ENCODE measurements at regions not wholly inside any gene's neighbourhood (a gene's known extent, or its start where the extent isn't known, plus 50 kb on each side); places are given as distances from the start of the nearest gene placed in this dataset.
"Not testable (repeated sequence)": the region's sequence is repeated elsewhere in the genome, so short reads cannot be mapped to it uniquely, and the experiment has no call there.

- Histone ChIP-seq H3K79me2 (ENCODE audit: control insufficient read depth, low read length) (no peaks in the 10 kb centered on the region), H3K9me2 (replicated peaks; ENCODE audit: control insufficient read depth, low read length) (no peaks in the 10 kb centered on the region), H3K4me3 (ENCODE audit: low read length) (no peak overlapping the region), H3K27me3 (ENCODE audit: control insufficient read depth, low read length) (no peaks in the 10 kb centered on the region), H3F3A (ENCODE audit: control insufficient read depth, insufficient read depth) (no peaks in the 10 kb centered on the region), H3K36me3 (ENCODE audit: control insufficient read depth, low read length) (no peaks in the 10 kb centered on the region), H3K4me1 (ENCODE audit: control insufficient read depth, low read length) (no peaks in the 10 kb centered on the region), H4K20me1 (ENCODE audit: control insufficient read depth, insufficient read depth, low read depth, low read length) (no peaks in the 10 kb centered on the region), H3K4me2 (ENCODE audit: low read length) (no peak overlapping the region), H3K9me3 (ENCODE audit: control insufficient read depth, insufficient read depth, low read length) (no peaks in the 10 kb centered on the region), H3K27ac (ENCODE audit: low read depth, low read length) (no peak overlapping the region)
- TF ChIP-seq EZH2phosphoT487 (IDR thresholded peaks at IDR 0.05; ENCODE audit: borderline replicate concordance, low read length) (no peak), CTCF (IDR thresholded peaks at IDR 0.05; ENCODE audit: low read depth, low read length, poor library complexity, severe bottlenecking) (no peak)
These were observed 123.8 kb downstream of the FAM170A start for GRCh38 chr5:119752921-119753886.

DNA sequence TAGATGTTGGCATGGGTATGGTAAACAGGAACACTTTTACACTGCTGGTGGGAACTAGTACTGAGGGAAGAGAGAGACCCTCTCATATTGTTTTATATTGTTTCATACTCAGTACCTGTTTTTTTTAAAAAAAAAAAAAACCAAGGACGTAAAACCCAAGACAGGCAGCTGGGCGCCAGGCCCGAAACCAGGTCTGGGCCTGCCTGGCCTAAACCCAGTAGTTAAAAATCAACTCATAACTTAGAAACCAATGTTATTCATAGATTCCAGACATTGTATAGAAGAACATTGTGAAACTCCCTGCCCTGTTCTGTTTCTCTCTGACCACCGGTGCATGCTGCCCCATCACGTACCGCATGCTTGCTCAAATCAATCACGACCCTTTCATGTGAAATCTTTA lies 125.5 kb downstream of the FAM170A start:
- H4K20me1 ChIP-seq (ENCODE audit: control insufficient read depth, insufficient read depth, low read depth, low read length); H3F3A ChIP-seq (ENCODE audit: control insufficient read depth, insufficient read depth); H3K4me2 ChIP-seq (ENCODE audit: low read length); H3K9me3 ChIP-seq (ENCODE audit: control insufficient read depth, insufficient read depth, low read length); H3K9me2 ChIP-seq (replicated peaks; ENCODE audit: control insufficient read depth, low read length); H3K4me3 ChIP-seq (ENCODE audit: low read length); H3K4me1 ChIP-seq (ENCODE audit: control insufficient read depth, low read length); H3K79me2 ChIP-seq (ENCODE audit: control insufficient read depth, low read length); H3K27me3 ChIP-seq (ENCODE audit: control insufficient read depth, low read length); H3K36me3 ChIP-seq (ENCODE audit: control insufficient read depth, low read length); H3K27ac ChIP-seq (ENCODE audit: low read depth, low read length): not testable (repeated sequence)

DNA sequence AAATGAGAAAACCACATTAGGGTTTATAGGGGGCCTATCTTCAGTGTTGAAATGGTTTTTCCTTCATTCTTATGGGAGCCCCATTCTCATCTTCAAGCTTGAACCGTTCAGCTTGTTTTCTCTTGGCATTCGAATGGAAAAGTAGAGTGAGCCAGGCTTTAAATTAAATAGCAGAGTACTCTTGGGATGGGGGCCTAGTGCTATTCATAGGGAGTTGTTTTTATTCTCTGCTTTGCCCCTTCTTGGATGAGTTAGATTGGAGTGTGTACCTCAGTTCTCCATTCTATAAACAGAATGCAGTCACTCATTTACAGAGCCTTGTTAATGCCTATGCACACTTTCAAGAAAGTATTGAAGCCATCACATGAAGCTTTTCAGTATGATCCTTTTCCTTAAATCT lies 127.9 kb downstream of the FAM170A start:
- Histone ChIP-seq H3F3A (ENCODE audit: control insufficient read depth, insufficient read depth) (no peaks in the 10 kb centered on the region), H3K9me3 (ENCODE audit: control insufficient read depth, insufficient read depth, low read length) (no peaks in the 10 kb centered on the region), H3K4me3 (ENCODE audit: low read length) (no peak overlapping the region), H3K79me2 (ENCODE audit: control insufficient read depth, low read length) (no peaks in the 10 kb centered on the region), H3K36me3 (ENCODE audit: control insufficient read depth, low read length) (no peaks in the 10 kb centered on the region), H4K20me1 (ENCODE audit: control insufficient read depth, insufficient read depth, low read depth, low read length) (no peaks in the 10 kb centered on the region), H3K4me2 (ENCODE audit: low read length) (no peak overlapping the region), H3K4me1 (ENCODE audit: control insufficient read depth, low read length) (no peaks in the 10 kb centered on the region), H3K27me3 (ENCODE audit: control insufficient read depth, low read length) (no peaks in the 10 kb centered on the region), H3K27ac (ENCODE audit: low read depth, low read length) (no peak overlapping the region), H3K9me2 (replicated peaks; ENCODE audit: control insufficient read depth, low read length) (no peaks in the 10 kb centered on the region)
- TF ChIP-seq CTCF (IDR thresholded peaks at IDR 0.05; ENCODE audit: low read depth, low read length, poor library complexity, severe bottlenecking) (no peak), EZH2phosphoT487 (IDR thresholded peaks at IDR 0.05; ENCODE audit: borderline replicate concordance, low read length) (no peak)

GRCh38 chr5:119769695-119770693 lies 140.6 kb downstream of the FAM170A start:
- H3K4me2 ChIP-seq (ENCODE audit: low read length); H3K79me2 ChIP-seq (ENCODE audit: control insufficient read depth, low read length); H3K4me3 ChIP-seq (ENCODE audit: low read length): not testable (repeated sequence)

GRCh38 chr5:119780145-119780544 lies 150.8 kb downstream of the FAM170A start:
- not testable (repeated sequence) for H3K4me3 ChIP-seq (ENCODE audit: low read length); H3K27ac ChIP-seq (ENCODE audit: low read depth, low read length); H3K9me3 ChIP-seq (ENCODE audit: control insufficient read depth, insufficient read depth, low read length); H3F3A ChIP-seq (ENCODE audit: control insufficient read depth, insufficient read depth); H3K79me2 ChIP-seq (ENCODE audit: control insufficient read depth, low read length); H3K4me1 ChIP-seq (ENCODE audit: control insufficient read depth, low read length); H3K9me2 ChIP-seq (replicated peaks; ENCODE audit: control insufficient read depth, low read length); H4K20me1 ChIP-seq (ENCODE audit: control insufficient read depth, insufficient read depth, low read depth, low read length); H3K27me3 ChIP-seq (ENCODE audit: control insufficient read depth, low read length); H3K36me3 ChIP-seq (ENCODE audit: control insufficient read depth, low read length); H3K4me2 ChIP-seq (ENCODE audit: low read length)

More at GRCh38 chr5:119769695-119770693, 140.6 kb downstream of the FAM170A start:
- H3K27me3 ChIP-seq (ENCODE audit: control insufficient read depth, low read length); H3K4me1 ChIP-seq (ENCODE audit: control insufficient read depth, low read length); H4K20me1 ChIP-seq (ENCODE audit: control insufficient read depth, insufficient read depth, low read depth, low read length); H3K9me3 ChIP-seq (ENCODE audit: control insufficient read depth, insufficient read depth, low read length); H3K36me3 ChIP-seq (ENCODE audit: control insufficient read depth, low read length); H3K27ac ChIP-seq (ENCODE audit: low read depth, low read length); H3F3A ChIP-seq (ENCODE audit: control insufficient read depth, insufficient read depth); H3K9me2 ChIP-seq (replicated peaks; ENCODE audit: control insufficient read depth, low read length): not testable (repeated sequence)

All from DOHH2 (cell line).